Medulla oblongata (tissue), 1 donor: ENCODE measurements at regions not wholly inside any gene's neighbourhood (a gene's known extent, or its start where the extent isn't known, plus 50 kb on each side); places are given as distances from the start of the nearest gene placed in this dataset.
"Not testable (repeated sequence)": the region's sequence is repeated elsewhere in the genome, so short reads cannot be mapped to it uniquely, and the experiment has no call there.

Experiments used
- DNase-seq: peaks from one replicate; pipeline ENCODE4 v3.0.0-alpha.2; 2015; ENCODE audit errors: extremely low spot score

- not testable (repeated sequence) for DNase-seq
Observed at GRCh38 chrX:124181515-124181914, 150.9 kb upstream of the TEX13D start.

- DNase-seq = no peak
Observed at GRCh38 chrX:124190440-124190839, 142.0 kb upstream of the TEX13D start.

- DNase-seq = no peak
Observed at GRCh38 chrX:124194199-124194598, 138.3 kb upstream of the TEX13D start.

GRCh38 chrX:124194901-124195300 is 137.6 kb upstream of the TEX13D start:
- DNase-seq = no peak

- DNase-seq = no peak
Observed at GRCh38 chrX:124203311-124203710, 129.1 kb upstream of the TEX13D start.

- DNase-seq = peak; percentile 55
Observed at GRCh38 chrX:124208660-124209059, 123.8 kb upstream of the TEX13D start.

GRCh38 chrX:124209792-124210576 is 122.5 kb upstream of the TEX13D start:
- no peak for DNase-seq

- DNase-seq = peak; percentile 61
Observed at GRCh38 chrX:124211312-124211942, 121.0 kb upstream of the TEX13D start.

GRCh38 chrX:124212622-124213021 is 119.8 kb upstream of the TEX13D start:
- no peak for DNase-seq

GRCh38 chrX:124215786-124216185 is 116.7 kb upstream of the TEX13D start:
- DNase-seq = no peak

GRCh38 chrX:124216396-124217115 is 115.9 kb upstream of the TEX13D start:
- no peak for DNase-seq

GRCh38 chrX:124217304-124218251 is 114.9 kb upstream of the TEX13D start:
- peak; percentile 40 for DNase-seq

- DNase-seq = no peak
Observed at GRCh38 chrX:124223524-124223923, 108.9 kb upstream of the TEX13D start.

- no peak for DNase-seq
Observed at GRCh38 chrX:124224528-124224927, 107.9 kb upstream of the TEX13D start.

- no peak for DNase-seq
Observed at GRCh38 chrX:124226129-124226528, 106.3 kb upstream of the TEX13D start.

- no peak for DNase-seq
Observed at GRCh38 chrX:124228849-124229248, 103.6 kb upstream of the TEX13D start.

GRCh38 chrX:124229374-124229773 is 103.1 kb upstream of the TEX13D start:
- no peak for DNase-seq

- DNase-seq = no peak
Observed at GRCh38 chrX:124230655-124231450, 101.6 kb upstream of the TEX13D start.

- DNase-seq = no peak
Observed at GRCh38 chrX:124231451-124231759, 101.1 kb upstream of the TEX13D start.

GRCh38 chrX:124232523-124233201 is 99.8 kb upstream of the TEX13D start:
- no peak for DNase-seq
